ENCODE measurements at regions not wholly inside any gene's neighbourhood (a gene's known extent, or its start where the extent isn't known, plus 50 kb on each side); places are given as distances from the start of the nearest gene placed in this dataset.

DNA sequence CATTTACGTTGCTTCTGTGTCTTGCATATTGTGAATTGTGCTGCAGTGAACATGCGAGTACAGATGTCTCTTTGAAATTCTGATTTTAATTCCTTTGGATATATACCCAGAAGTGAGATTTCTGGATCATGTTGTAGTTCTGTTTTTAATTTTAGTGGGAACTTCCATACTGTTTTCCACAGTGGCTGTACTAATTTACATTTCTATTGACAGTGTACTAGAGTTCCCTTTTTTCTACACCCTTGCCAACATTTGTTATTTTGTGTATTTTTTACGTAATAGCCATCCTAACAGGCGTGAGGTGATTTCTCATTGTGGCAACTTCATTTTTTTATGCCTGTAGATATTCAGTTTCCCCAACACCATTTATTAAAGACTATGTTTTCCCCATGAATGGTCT, 144.7 kb upstream of the INHBA start:
- Histone ChIP-seq H3K27ac (no peak overlapping the region), H3K9me3 (no peaks in the 10 kb centered on the region), H3K27me3 (no peaks in the 10 kb centered on the region), H3K4me1 (no peaks in the 10 kb centered on the region), H3K36me3 (no peaks in the 10 kb centered on the region), H3K4me3 (no peak overlapping the region)
- DNase-seq, result no peak
- TF ChIP-seq, protein P1, sequence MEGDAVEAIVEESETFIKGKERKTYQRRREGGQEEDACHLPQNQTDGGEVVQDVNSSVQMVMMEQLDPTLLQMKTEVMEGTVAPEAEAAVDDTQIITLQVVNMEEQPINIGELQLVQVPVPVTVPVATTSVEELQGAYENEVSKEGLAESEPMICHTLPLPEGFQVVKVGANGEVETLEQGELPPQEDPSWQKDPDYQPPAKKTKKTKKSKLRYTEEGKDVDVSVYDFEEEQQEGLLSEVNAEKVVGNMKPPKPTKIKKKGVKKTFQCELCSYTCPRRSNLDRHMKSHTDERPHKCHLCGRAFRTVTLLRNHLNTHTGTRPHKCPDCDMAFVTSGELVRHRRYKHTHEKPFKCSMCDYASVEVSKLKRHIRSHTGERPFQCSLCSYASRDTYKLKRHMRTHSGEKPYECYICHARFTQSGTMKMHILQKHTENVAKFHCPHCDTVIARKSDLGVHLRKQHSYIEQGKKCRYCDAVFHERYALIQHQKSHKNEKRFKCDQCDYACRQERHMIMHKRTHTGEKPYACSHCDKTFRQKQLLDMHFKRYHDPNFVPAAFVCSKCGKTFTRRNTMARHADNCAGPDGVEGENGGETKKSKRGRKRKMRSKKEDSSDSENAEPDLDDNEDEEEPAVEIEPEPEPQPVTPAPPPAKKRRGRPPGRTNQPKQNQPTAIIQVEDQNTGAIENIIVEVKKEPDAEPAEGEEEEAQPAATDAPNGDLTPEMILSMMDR (IDR thresholded peaks at IDR 0.05), result no peak
- intact Hi-C loops (cut with DNase I; ENCODE audit: low total_unique reads), result no loop called here

DNA sequence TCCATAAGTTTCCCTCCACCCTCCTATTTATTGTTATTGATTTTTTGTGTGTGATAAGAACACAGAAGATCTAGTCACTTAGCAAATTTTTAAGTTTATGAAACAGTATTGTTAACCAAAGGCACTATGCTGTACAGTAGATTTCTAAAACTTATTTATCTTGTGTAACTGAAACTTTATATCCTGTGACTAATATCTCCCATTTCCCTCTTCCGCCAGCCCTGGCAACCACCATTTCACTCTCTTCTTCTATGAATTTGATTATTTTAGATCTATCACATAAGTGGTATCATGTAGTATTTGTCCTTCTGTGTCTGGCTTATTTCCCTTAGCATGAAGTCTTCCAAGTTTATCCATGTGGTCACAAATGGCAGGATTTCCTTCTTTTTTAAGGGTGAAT, 144.3 kb upstream of the INHBA start:
- intact Hi-C loops (cut with DNase I; ENCODE audit: low total_unique reads), result no loop called here

DNA sequence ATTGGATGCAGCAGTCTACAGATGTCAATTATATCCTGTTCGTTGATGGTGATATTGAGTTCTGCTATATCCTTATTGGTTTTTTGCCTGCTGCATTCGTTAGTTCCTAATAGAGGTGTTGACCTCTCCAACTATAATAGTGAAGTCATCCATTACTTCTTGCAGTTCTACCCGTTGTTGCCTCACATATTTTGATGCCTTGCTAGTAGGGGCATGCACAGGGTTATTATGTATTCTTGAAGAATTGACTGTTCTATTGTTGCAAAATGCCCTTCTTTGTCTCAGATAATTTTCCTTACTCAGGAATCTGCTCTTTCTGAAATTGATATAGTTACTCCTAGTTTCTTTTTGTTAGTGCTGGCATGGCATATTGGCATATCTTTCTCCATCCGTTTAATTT, 140.1 kb upstream of the INHBA start:
- no peaks in the 10 kb centered on the region for H3K27me3 ChIP-seq
- no peaks in the 10 kb centered on the region for H3K9me3 ChIP-seq
- H3K27ac ChIP-seq, result no peak overlapping the region
- intact Hi-C loops (cut with DNase I; ENCODE audit: low total_unique reads), result no loop called here
- DNase-seq, result no peak
- H3K4me1 ChIP-seq, result no peaks in the 10 kb centered on the region
- no peak overlapping the region for H3K4me3 ChIP-seq
- no peaks in the 10 kb centered on the region for H3K36me3 ChIP-seq
- TF ChIP-seq, protein P1 (IDR thresholded peaks at IDR 0.05), result no peak

More for the DNA sequence above, 144.3 kb upstream of the INHBA start:
- TF ChIP-seq, protein P1 (IDR thresholded peaks at IDR 0.05), result no peak
- no peaks in the 10 kb centered on the region for H3K27me3 ChIP-seq
- no peak for DNase-seq
- H3K4me3 ChIP-seq, result no peak overlapping the region
- H3K36me3 ChIP-seq, result no peaks in the 10 kb centered on the region
- H3K9me3 ChIP-seq, result no peaks in the 10 kb centered on the region
- no peaks in the 10 kb centered on the region for H3K4me1 ChIP-seq
- H3K27ac ChIP-seq, result no peak overlapping the region

DNA sequence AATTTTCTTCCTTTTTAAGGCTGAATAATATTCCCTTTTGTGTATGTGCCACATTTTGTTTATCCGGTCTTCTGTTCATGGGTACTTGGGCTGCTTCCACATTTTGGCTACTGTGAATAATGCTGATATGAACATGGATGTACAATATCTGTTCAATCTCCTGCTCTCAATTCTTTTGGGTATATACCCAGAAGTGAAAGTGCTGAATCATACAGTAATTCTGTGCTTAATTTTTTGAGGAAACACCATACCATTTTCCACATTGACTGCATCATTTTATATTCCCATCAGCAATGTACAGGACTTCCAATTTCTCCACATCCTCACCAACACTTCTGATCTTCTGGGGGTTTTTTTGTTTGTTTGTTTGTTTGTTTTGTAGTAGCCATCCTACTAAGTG, 135.0 kb upstream of the INHBA start:
- no peaks in the 10 kb centered on the region for H3K9me3 ChIP-seq
- H3K27me3 ChIP-seq, result no peaks in the 10 kb centered on the region
- no peaks in the 10 kb centered on the region for H3K36me3 ChIP-seq
- H3K27ac ChIP-seq, result no peak overlapping the region
- TF ChIP-seq, protein P1 (IDR thresholded peaks at IDR 0.05), result no peak
- intact Hi-C loops (cut with DNase I; ENCODE audit: low total_unique reads), result no loop called here
- H3K4me1 ChIP-seq, result peaks cover 0 to 18% (median 13%) of the 10 kb centered on the region in 4 donors
- H3K4me3 ChIP-seq, result no peak overlapping the region
- DNase-seq, result no peak

DNA sequence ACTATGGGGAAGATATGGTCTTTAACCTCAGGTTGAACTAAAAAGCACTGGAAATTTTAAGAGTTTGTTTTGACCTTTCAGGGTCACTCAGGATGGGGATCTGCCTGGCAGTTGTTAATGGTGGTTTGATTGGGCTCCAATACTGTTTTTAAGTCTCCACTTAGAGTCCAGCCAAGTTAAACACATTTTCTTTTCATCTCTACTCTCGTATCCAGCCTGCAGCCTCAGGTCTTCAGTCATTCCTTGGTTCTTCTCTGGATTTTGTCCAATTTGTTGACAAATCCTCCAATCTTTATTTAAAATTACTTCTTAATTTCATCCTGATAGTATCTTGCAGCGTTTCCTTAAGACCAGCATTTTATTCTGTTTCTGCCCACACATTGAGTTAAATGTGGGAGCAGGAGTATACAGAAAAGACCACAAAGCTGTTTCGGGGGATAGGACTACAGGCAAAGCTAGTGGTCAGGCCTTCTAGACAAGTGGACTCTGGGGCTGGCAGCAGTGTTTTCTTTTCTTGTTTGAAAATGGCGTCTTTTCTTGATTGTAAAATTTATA, 133.2 kb upstream of the INHBA start:
- no peak for DNase-seq
- peak overlapping the region in 1 of 2 donors; percentile 31 for H3K4me3 ChIP-seq
- TF ChIP-seq, protein P1 (IDR thresholded peaks at IDR 0.05), result no peak
- H3K36me3 ChIP-seq, result no peaks in the 10 kb centered on the region
- intact Hi-C loops (cut with DNase I; ENCODE audit: low total_unique reads), result no loop called here
- peak overlapping the region; percentile 82 for H3K27ac ChIP-seq
- H3K27me3 ChIP-seq, result no peaks in the 10 kb centered on the region
- no peaks in the 10 kb centered on the region for H3K9me3 ChIP-seq
- H3K4me1 ChIP-seq, result peaks cover 0 to 18% (median 13%) of the 10 kb centered on the region in 4 donors
